ENCODE measurements at regions not wholly inside any gene's neighbourhood (a gene's known extent, or its start where the extent isn't known, plus 50 kb on each side); places are given as distances from the start of the nearest gene placed in this dataset.

GRCh38 chr2:40646642-40647041, 194.8 kb upstream of the SLC8A1 start:
- Histone ChIP-seq H3K4me3 (ENCODE audit: low read depth, low read length) (no peak overlapping the region), H3K27ac (no peak overlapping the region; the same call in 1 of the 2 replicates), H3K27me3 (ENCODE audit: insufficient read depth, low read depth, severe bottlenecking) (no peaks in the 10 kb centered on the region), H3K9me3 (ENCODE audit: severe bottlenecking) (no peaks in the 10 kb centered on the region), H3K36me3 (no peaks in the 10 kb centered on the region)
- no peak for DNase-seq
- no peak for TF ChIP-seq CTCF (IDR thresholded peaks at IDR 0.05; ENCODE audit: low read depth, low read length)

- DNase-seq: no peak
- no peaks in the 10 kb centered on the region for H3K9me3 ChIP-seq (ENCODE audit: severe bottlenecking)
- TF ChIP-seq CTCF (IDR thresholded peaks at IDR 0.05; ENCODE audit: low read depth, low read length): no peak
- H3K4me3 ChIP-seq (ENCODE audit: low read depth, low read length): no peak overlapping the region
- H3K27ac ChIP-seq: no peak overlapping the region
- no peaks in the 10 kb centered on the region for H3K27me3 ChIP-seq (ENCODE audit: insufficient read depth, low read depth, severe bottlenecking)
- H3K36me3 ChIP-seq: no peaks in the 10 kb centered on the region
Measured at GRCh38 chr2:40652155-40652554, 200.3 kb upstream of the SLC8A1 start.

GRCh38 chr2:40653829-40654228, 201.9 kb upstream of the SLC8A1 start:
- no peak for TF ChIP-seq CTCF (IDR thresholded peaks at IDR 0.05; ENCODE audit: low read depth, low read length)
- Histone ChIP-seq H3K27me3 (ENCODE audit: insufficient read depth, low read depth, severe bottlenecking) (no peaks in the 10 kb centered on the region), H3K36me3 (no peaks in the 10 kb centered on the region), H3K27ac (no peak overlapping the region), H3K9me3 (ENCODE audit: severe bottlenecking) (no peaks in the 10 kb centered on the region), H3K4me3 (ENCODE audit: low read depth, low read length) (no peak overlapping the region)
- no peak for DNase-seq

- Histone ChIP-seq H3K27ac (no peak overlapping the region), H3K36me3 (no peaks in the 10 kb centered on the region), H3K9me3 (ENCODE audit: severe bottlenecking) (no peaks in the 10 kb centered on the region), H3K27me3 (ENCODE audit: insufficient read depth, low read depth, severe bottlenecking) (no peaks in the 10 kb centered on the region), H3K4me3 (ENCODE audit: low read depth, low read length) (no peak overlapping the region)
- DNase-seq: no peak
- no peak for TF ChIP-seq CTCF (IDR thresholded peaks at IDR 0.05; ENCODE audit: low read depth, low read length)
Measured at GRCh38 chr2:40654346-40654745, 202.5 kb upstream of the SLC8A1 start.

- Histone ChIP-seq H3K36me3 (no peaks in the 10 kb centered on the region), H3K4me3 (ENCODE audit: low read depth, low read length) (no peak overlapping the region), H3K27ac (no peak overlapping the region), H3K27me3 (ENCODE audit: insufficient read depth, low read depth, severe bottlenecking) (no peaks in the 10 kb centered on the region), H3K9me3 (ENCODE audit: severe bottlenecking) (no peaks in the 10 kb centered on the region)
- DNase-seq: no peak
- TF ChIP-seq CTCF (IDR thresholded peaks at IDR 0.05; ENCODE audit: low read depth, low read length): no peak
Measured at GRCh38 chr2:40658941-40659340, 207.1 kb upstream of the SLC8A1 start.

GRCh38 chr2:40665493-40666232, 213.8 kb upstream of the SLC8A1 start:
- Histone ChIP-seq H3K27me3 (ENCODE audit: insufficient read depth, low read depth, severe bottlenecking) (no peaks in the 10 kb centered on the region), H3K36me3 (no peaks in the 10 kb centered on the region), H3K9me3 (ENCODE audit: severe bottlenecking) (no peaks in the 10 kb centered on the region), H3K4me3 (ENCODE audit: low read depth, low read length) (no peak overlapping the region), H3K27ac (no peak overlapping the region)
- no peak for DNase-seq
- no peak for TF ChIP-seq CTCF (IDR thresholded peaks at IDR 0.05; ENCODE audit: low read depth, low read length)
